DMS 273 treated with DMSO at 0.1 percent for 48 hours (cell line): ENCODE measurements at regions not wholly inside any gene's neighbourhood (a gene's known extent, or its start where the extent isn't known, plus 50 kb on each side); places are given as distances from the start of the nearest gene placed in this dataset.

Experiments used
- DNase-seq: peaks from one replicate; lab custom pipeline; 2025; lab: John Stamatoyannopoulos, UW

- DNase-seq, result no peak
Measured at GRCh38 chr12:115176741-115177400, 492.9 kb upstream of the TBX3 start.

GRCh38 chr12:115174920-115175319, 490.9 kb upstream of the TBX3 start:
- no peak for DNase-seq

DNA sequence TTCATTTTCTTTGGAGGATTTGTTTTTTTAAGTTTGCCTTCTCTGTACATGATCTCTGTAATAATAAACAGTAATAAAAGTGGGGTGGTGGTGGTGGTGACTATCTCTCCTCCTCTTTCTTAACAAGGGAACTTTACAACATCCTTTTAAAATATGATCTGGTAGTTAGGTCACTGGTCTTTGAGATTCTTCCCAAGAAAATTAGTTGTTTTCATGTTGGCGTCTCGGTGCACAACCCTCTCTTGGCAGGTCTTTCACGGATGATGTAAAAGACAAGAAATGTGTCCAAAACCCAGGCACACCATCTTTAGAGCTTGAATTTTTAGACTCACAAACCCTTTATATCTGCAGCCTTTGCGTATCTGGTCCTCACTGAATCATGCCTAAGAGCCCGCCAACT, 488.5 kb upstream of the TBX3 start:
- DNase-seq, result no peak

DNA sequence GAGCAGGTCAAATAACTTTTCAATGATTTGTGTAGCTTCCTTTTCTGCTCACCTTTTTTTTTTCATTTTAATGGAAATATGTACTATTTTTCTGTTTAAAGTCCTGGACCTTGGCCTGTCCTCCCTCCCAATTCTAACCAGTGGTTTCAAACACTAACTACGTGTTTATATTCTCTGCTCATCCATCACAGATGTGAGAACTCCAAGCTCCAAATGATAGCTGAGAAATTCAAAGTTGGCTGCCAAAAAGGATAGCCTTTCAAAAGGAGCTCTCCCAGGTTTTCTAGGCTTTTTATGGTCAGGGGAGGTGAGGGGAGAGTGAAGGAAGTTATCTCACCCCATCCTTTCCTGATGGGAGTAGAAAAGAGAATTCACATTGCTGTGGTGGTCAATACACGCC, 486.0 kb upstream of the TBX3 start:
- no peak for DNase-seq

DNA sequence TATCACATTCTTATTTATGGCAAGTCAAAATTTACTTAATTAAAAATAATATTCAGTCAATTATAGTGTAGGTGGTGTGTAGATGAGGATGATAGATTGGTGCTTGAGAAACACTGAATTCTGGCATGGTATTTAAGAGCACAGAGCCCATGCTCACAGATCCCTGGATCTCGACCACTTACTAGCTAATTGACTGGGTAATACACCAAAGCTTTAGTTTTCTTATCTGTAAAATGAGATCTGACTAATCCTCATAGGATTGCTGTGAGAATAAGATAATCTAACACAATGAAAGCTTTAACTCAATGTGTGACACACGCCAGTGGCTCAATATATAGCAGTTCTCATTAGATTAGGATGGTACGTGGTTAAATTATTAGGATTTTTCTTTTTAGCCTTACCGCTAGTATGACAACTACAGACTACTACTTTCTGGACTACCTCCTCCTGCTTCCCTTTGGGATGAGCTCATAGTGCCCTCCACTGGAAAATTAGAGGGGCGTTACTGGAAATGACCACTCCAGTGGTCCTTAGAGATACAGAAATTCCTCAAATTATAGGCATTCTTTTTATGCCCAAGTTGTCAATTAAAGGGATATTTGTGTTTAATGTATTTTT, 482.8 kb upstream of the TBX3 start:
- no peak for DNase-seq

- no peak for DNase-seq
Measured at GRCh38 chr12:115163710-115164109, 479.7 kb upstream of the TBX3 start.

DNA sequence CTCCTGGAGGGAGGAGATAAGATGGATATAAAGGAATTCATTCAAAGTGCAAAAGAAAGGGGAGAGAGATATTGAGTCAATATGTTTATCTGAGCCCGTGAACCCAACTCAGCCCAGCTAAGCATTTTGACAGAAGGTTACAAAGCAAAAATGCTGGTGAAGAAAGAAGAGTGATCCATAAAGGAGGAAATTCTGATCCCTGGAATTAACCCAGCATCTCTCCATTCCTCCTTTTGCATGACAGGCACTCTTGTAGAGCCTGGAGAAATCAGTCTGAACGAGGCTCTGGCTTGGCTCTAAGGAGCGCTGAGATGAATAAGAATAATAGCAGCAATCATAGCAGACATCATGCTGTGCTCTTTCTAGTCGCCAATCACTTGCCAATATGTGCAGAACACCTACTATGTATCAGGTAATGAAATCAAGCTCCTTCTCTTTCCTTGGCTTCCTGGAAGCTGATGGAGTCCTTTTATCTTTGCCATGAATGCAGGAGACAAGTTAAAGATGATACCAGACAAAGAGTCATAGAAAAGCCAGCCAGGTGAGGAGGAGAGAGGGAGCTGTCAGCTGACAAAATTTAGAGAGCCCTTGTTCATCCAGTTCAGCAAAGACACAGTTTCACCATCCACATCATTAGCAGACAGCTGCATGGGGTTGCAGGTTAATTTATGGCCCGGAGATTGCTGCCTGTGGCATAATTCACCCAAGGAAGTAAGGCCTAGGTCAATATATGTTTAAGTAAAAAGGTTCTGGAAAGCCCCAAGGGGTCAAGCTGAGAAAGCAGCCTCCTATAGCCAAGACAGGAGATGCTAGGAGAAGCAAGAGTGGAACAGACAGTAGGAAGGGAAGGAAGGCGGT, 476.5 kb upstream of the TBX3 start:
- DNase-seq, result no peak

DNA sequence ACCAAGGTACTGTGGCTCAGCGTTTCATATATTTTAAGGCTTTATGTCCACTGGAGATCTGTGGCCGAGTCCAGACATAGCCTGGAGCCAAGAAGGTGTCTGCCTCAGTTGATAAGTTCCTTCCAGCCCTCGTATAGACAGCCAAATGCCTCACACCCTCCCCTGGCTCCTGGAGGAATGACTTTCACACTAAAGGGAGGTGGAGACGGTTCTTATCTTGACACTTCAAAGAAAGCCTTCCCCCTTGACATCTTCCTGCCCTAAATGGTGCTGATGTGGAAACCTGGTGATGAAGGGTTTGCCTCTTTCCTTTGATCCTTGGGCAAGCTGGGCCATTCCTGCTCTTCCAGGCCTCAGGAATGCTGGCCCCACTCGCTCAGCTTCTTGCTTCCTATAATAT, 474.8 kb upstream of the TBX3 start:
- DNase-seq, result no peak

DNA sequence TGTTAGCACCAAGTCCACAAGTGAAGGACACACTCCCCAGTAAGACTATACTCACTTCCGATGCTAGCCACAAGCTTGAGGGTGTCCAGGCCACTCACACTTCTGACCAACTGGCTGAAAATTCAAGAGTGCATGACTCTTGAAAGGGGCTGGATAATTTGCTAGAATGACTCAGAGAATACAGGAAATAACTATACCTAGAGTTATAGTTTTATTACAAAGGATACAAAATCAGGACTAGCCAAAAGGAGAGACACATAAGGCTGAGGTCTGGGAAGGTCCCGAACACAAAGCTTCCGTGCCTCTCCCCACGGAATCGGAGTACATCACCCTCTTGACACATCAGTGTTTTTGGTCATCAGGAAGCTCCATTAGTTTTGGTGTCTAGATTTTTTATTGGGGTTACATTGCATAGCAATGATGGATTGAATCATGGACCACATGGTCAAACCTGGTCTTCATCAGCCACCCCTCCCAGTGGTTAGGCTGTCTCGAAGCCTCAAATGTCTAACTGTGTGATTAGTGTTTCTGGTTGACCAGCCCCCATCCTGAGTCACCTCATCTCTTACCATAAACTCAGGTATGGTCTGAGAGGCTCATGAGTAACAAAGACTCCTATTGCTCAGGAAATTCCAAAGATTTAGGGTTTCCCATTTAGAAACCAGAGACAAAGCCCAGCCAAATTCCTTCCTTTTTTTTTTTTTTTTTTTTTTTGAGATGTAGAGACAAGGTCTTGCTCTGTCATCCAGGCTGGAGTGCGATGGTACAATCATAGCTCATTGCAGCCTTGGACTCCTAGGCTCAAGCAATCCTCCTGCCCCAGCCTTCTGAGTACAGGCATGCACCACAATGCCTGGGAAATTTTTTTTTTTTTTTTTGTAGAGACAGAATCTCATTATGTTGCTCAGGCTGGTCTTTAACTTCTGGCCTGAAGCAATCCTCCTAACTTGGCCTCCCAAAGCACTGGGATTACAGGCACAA, 472.0 kb upstream of the TBX3 start:
- DNase-seq, result no peak

DNA sequence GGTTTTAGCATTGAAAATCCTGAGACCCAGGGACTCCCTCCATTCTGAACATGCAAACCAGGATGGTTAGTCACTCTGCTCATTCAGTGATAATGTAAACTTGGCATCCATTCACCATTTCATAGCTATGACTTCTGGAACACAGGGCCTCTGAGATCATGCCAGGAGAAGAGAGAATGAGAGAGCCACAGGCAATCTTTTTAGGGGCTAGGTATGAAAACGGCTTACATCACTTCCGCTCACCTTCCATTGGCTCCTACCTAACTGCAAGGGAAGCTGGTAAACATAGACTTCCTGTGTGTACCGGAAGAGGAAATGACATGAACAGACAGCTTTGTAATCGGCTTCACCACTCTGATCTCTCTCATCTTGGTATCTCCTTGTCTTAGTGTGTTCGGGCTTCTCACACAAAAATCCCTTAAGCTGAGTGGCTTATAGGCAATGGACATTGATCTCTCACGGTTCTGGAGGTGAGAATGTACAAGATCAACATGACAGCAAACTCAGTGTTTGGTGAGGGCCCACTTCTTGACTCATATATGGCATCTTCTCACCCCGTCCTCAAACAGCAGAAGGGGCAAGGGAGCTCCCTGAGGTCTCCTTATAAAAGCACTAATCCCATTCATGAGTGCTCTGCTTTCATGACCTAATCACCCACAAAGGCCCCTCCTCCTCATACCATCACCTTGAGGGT, 465.9 kb upstream of the TBX3 start:
- no peak for DNase-seq

DNA sequence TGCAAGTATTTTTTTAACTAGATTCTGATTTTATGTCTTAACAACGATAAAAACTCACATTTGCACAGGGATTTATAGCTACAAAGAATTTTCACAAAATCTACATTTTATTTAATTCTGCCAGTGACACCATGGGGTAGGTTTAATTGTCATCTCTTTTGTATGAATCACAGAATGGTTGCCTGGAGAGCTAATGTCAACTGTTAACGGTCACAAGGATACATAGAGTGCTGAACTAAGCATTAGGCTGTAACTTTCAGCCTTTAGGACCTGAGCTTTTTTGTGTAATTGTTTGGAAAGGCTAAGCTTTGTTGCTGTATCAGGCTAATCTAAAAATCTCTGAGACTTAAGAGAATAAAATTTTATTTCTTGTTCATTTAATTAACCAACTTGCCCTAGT, 465.3 kb upstream of the TBX3 start:
- no peak for DNase-seq

DNA sequence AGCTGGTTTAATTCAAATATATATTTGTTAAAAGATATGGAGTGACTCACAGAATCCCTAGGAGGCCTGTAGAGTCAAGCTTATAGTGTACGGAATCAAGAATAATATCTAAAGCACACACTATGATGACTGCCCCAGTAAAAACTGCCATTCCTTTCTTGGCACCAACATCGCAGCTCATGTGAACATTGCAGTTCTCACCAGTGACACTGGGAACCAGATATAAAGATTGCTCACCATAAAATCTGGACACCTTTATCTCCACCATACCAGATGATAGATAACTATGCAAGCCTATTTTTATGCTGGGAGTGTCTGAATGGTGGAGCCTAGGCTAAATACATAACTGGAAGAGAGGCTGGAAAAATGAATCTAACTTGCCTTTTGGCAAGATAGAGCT, 463.9 kb upstream of the TBX3 start:
- no peak for DNase-seq

GRCh38 chr12:115146453-115146852, 462.5 kb upstream of the TBX3 start:
- no peak for DNase-seq

DNA sequence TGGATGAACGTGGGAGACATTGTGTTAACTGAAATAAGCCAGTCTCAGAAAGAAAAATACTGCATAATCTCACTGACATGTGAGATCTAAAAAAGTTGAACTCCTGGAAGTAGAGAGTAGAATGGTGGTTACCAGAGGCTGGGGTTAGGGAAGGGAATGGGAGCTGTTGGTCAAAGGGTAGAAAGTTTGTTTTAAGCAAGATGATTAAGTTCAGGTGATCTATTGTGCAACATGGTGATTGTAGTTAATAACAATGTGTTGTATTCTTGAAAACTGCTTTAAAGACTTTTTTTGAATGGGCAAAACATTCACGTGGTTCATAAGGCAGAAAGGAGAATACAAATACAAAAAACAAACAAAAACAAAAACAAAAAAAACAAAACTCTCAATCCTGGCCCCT, 460.4 kb upstream of the TBX3 start:
- no peak for DNase-seq

GRCh38 chr12:115140981-115141655, 457.1 kb upstream of the TBX3 start:
- no peak for DNase-seq

GRCh38 chr12:115137812-115138521, 454.0 kb upstream of the TBX3 start:
- DNase-seq, result no peak

DNA sequence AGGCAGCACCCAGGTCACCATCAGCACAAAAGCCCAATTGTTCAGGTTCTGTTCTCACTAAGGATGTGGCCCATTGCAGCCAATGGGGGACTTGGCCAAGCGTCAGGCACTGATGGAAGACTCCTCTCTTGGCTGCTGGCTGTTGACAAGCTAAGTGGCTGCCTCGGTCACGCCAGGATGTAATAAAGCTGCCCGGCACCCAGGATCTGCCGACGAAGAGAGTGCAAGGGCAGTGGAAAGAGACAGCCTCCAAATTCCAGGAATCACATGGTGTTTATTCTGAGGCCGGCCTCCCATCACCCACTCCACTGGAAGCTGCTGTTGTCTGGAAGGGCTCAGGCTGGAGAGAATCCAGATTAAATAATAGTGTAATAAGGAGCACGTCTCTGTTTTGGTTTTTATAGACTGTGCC, 451.8 kb upstream of the TBX3 start:
- no peak for DNase-seq

GRCh38 chr12:115134298-115134697, 450.3 kb upstream of the TBX3 start:
- DNase-seq, result no peak

- DNase-seq, result no peak
Measured at GRCh38 chr12:115132905-115133304, 448.9 kb upstream of the TBX3 start.

DNA sequence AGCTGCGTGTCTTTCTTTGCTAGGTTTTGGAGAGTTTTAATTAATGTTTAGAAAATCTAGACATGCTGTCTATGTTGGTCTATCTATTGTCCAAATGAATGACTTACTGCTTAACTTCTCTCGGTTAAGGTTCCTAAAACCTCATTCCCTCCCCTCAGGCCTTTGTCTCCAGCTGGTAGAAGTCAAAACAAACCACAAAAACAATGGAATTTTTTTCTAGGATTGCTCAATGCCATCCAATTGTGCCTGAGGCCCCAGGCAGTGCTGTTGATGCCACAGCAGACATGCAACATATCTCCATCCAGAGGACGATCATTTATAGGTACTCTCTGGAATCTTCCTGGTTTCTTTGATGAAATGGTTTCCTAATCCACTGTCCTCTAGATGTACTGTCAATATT, 448.2 kb upstream of the TBX3 start:
- no peak for DNase-seq
